ENCODE measurements at regions not wholly inside any gene's neighbourhood (a gene's known extent, or its start where the extent isn't known, plus 50 kb on each side); places are given as distances from the start of the nearest gene placed in this dataset.

GRCh38 chr15:88987934-88988671 lies 74.9 kb upstream of the MFGE8 start:
- Histone ChIP-seq H3K36me3 (no peaks in the 10 kb centered on the region), H3K27ac (no peak overlapping the region), H3K4me1 (no peaks in the 10 kb centered on the region), H3K9me3 (no peaks in the 10 kb centered on the region), H3K27me3 (no peaks in the 10 kb centered on the region), H3K4me3 (replicated peaks in 1 of 3) (no peak overlapping the region)
- intact Hi-C loops (cut with DNase I): no loop called here
- TF ChIP-seq CTCF (IDR thresholded peaks at IDR 0.05): no peak
- no peak for TF ChIP-seq POLR2A (IDR thresholded peaks at IDR 0.05)
- no peak for DNase-seq
- 42 to 51% methylated on average over 8 of the region's 8 CpGs for WGBS, 2 donors

- no peaks in the 10 kb centered on the region for H3K36me3 ChIP-seq
- H3K27ac ChIP-seq: no peak overlapping the region
- H3K4me1 ChIP-seq: no peaks in the 10 kb centered on the region
- intact Hi-C loops (cut with DNase I): no loop called here
- no peak for DNase-seq
- 88 to 89% methylated on average over 5 of the region's 5 CpGs for WGBS, 2 donors
- no peaks in the 10 kb centered on the region for H3K27me3 ChIP-seq
- TF ChIP-seq CTCF (IDR thresholded peaks at IDR 0.05) (no peak), POLR2A (IDR thresholded peaks at IDR 0.05) (no peak)
- no peak overlapping the region for H3K4me3 ChIP-seq (replicated peaks in 1 of 3)
- no peaks in the 10 kb centered on the region for H3K9me3 ChIP-seq
Measured at GRCh38 chr15:88989578-88989977, 76.4 kb upstream of the MFGE8 start.

- DNase-seq: no peak
- Histone ChIP-seq H3K4me3 (replicated peaks in 1 of 3) (no peak overlapping the region), H3K27me3 (no peaks in the 10 kb centered on the region), H3K36me3 (no peaks in the 10 kb centered on the region), H3K4me1 (no peaks in the 10 kb centered on the region), H3K9me3 (no peaks in the 10 kb centered on the region), H3K27ac (no peak overlapping the region)
- no peak for TF ChIP-seq POLR2A (IDR thresholded peaks at IDR 0.05)
- no peak for TF ChIP-seq CTCF (IDR thresholded peaks at IDR 0.05)
- 93 to 94% methylated on average over 20 of the region's 20 CpGs for WGBS, 2 donors
- intact Hi-C loops (cut with DNase I): no loop called here
Measured at GRCh38 chr15:88990185-88990679, 77.1 kb upstream of the MFGE8 start.

GRCh38 chr15:88992216-88992615 lies 79.0 kb upstream of the MFGE8 start:
- Histone ChIP-seq H3K4me1 (no peaks in the 10 kb centered on the region), H3K4me3 (replicated peaks in 1 of 3) (no peak overlapping the region), H3K9me3 (no peaks in the 10 kb centered on the region), H3K27me3 (no peaks in the 10 kb centered on the region), H3K36me3 (no peaks in the 10 kb centered on the region), H3K27ac (no peak overlapping the region)
- TF ChIP-seq POLR2A (IDR thresholded peaks at IDR 0.05) (no peak), CTCF (IDR thresholded peaks at IDR 0.05) (no peak)
- WGBS, 2 donors: 83 to 91% methylated on average over 3 of the region's 3 CpGs
- intact Hi-C loops (cut with DNase I): no loop called here
- DNase-seq: no peak

- Histone ChIP-seq H3K36me3 (no peaks in the 10 kb centered on the region), H3K4me1 (no peaks in the 10 kb centered on the region), H3K4me3 (replicated peaks in 1 of 3) (no peak overlapping the region), H3K27me3 (no peaks in the 10 kb centered on the region), H3K9me3 (no peaks in the 10 kb centered on the region), H3K27ac (no peak overlapping the region)
- intact Hi-C loops (cut with DNase I): no loop called here
- WGBS, 2 donors: 71 to 83% methylated on average over 7 of the region's 7 CpGs
- TF ChIP-seq CTCF (IDR thresholded peaks at IDR 0.05) (no peak), POLR2A (IDR thresholded peaks at IDR 0.05) (no peak)
- no peak for DNase-seq
Measured at GRCh38 chr15:88992912-88993376, 79.8 kb upstream of the MFGE8 start.

All from thyroid gland (tissue), 4 donors.